Fibroblast of lung (primary cell): ENCODE measurements at regions not wholly inside any gene's neighbourhood (a gene's known extent, or its start where the extent isn't known, plus 50 kb on each side); places are given as distances from the start of the nearest gene placed in this dataset.

ENCODE experiments used
- CTCF ChIP-seq, 2 donors: IDR thresholded peaks in 1 of 2; conservative IDR thresholded peaks in 1 of 2; 1 replicate in 1 of 2; 2 replicates in 1 of 2; pipeline ENCODE4 v1.5.1; 2011 to 2012; ENCODE audit warnings: low read length in 2 of 2, control low read depth in 1 of 2, inconsistent platforms in 1 of 2, low read depth in 1 of 2, mild to moderate bottlenecking in 1 of 2
- EZH2 ChIP-seq: IDR thresholded peaks from 2 replicates; pipeline ENCODE4 v1.5.1; 2012; ENCODE audit warnings: low read length, control low read depth, mild to moderate bottlenecking; ENCODE audit errors: missing control alignments

DNA sequence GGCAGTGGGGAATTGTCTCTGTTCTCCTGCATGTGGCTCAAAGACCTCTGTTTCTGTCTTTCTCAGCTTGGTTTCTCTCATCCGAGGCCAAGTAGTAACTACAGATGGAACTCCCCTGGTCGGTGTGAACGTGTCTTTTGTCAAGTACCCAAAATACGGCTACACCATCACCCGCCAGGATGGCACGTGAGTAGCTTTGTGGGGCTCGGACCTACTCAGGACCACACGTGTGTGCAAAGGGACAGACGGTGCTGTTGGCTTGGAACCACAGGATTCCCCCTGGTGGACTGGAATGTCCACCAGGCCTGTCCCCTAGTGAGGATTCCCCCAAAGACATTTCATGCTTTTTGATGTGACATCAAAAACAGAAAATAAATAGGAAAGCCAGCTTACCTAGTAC is 96.3 kb upstream of the WWC1 start:
- TF ChIP-seq CTCF (conservative IDR thresholded peaks at IDR 0.05 in 1 of 2, IDR thresholded peaks at IDR 0.05 in 1 of 2; ENCODE audit: low read depth in 1 of 2, low read length in 2 of 2) (no peak), EZH2 (no peak)
